Left ventricle myocardium inferior (tissue), 1 donor: ENCODE measurements at regions not wholly inside any gene's neighbourhood (a gene's known extent, or its start where the extent isn't known, plus 50 kb on each side); places are given as distances from the start of the nearest gene placed in this dataset.

Experiments
- DNase-seq: peaks from one replicate; pipeline ENCODE4 v3.0.0-alpha.2; 2020
- H3K27ac ChIP-seq: fragments of 200-600 bp; replicated peaks from 2 replicates; pipeline ENCODE4 v1.8.0; 2021
- H3K27me3 ChIP-seq: fragments of 200-600 bp; 2 replicates; pipeline ENCODE4 v1.8.0; 2021; ENCODE audit warnings: low read depth
- H3K36me3 ChIP-seq: fragments of 200-600 bp; 2 replicates; pipeline ENCODE4 v1.8.0; 2021
- H3K4me1 ChIP-seq: fragments of 200-600 bp; 2 replicates; pipeline ENCODE4 v1.8.0; 2021
- H3K4me3 ChIP-seq: fragments of 200-600 bp; 2 replicates; pipeline ENCODE4 v1.8.0; 2021; ENCODE audit warnings: mild to moderate bottlenecking, moderate library complexity
- H3K9me3 ChIP-seq: fragments of 200-600 bp; replicated peaks from 2 replicates; pipeline ENCODE4 v1.8.0; 2021
- CTCF ChIP-seq: fragments of 200-600 bp; IDR thresholded peaks from 2 replicates; pipeline ENCODE4 v1.8.0; 2021; ENCODE audit warnings: antibody characterized with exemption, mild to moderate bottlenecking, borderline replicate concordance
- intact Hi-C: fragments of 100-400 bp; cut with micrococcal nuclease; formaldehyde crosslinking; loops from one replicate; pipeline ENCODE4 v1.11.0; 2022
- donor health status: DM: no; HTN: yes; CAD: no; lungs with severe emphysema.

- H3K9me3 ChIP-seq, result no peaks in the 10 kb centered on the region
- H3K4me1 ChIP-seq, result no peaks in the 10 kb centered on the region
- H3K36me3 ChIP-seq, result no peaks in the 10 kb centered on the region
- peaks cover 31% of the 10 kb centered on the region for H3K27me3 ChIP-seq
- no peak overlapping the region for H3K27ac ChIP-seq
- no peak for DNase-seq
- intact Hi-C loops, result no loop called here
- no peak for TF ChIP-seq CTCF
- no peak overlapping the region for H3K4me3 ChIP-seq
Observed at GRCh38 chr5:175096469-175097165, 347.4 kb downstream of the DRD1 start.

GRCh38 chr5:175094461-175094860 is 349.5 kb downstream of the DRD1 start:
- H3K4me3 ChIP-seq, result no peak overlapping the region
- no peaks in the 10 kb centered on the region for H3K36me3 ChIP-seq
- H3K4me1 ChIP-seq, result no peaks in the 10 kb centered on the region
- H3K27me3 ChIP-seq, result peaks cover 34% of the 10 kb centered on the region
- H3K9me3 ChIP-seq, result no peaks in the 10 kb centered on the region
- intact Hi-C loops, result no loop called here
- DNase-seq, result no peak
- TF ChIP-seq CTCF, result no peak
- no peak overlapping the region for H3K27ac ChIP-seq

GRCh38 chr5:175092691-175093090 is 351.3 kb downstream of the DRD1 start:
- TF ChIP-seq CTCF, result no peak
- intact Hi-C loops, result no loop called here
- no peaks in the 10 kb centered on the region for H3K9me3 ChIP-seq

GRCh38 chr5:175088963-175089362 is 355.0 kb downstream of the DRD1 start:
- DNase-seq, result no peak
- Histone ChIP-seq H3K4me1 (no peaks in the 10 kb centered on the region), H3K9me3 (peaks cover 3% of the 10 kb centered on the region), H3K27ac (no peak overlapping the region), H3K36me3 (no peaks in the 10 kb centered on the region), H3K27me3 (peaks cover 16% of the 10 kb centered on the region), H3K4me3 (no peak overlapping the region)
- TF ChIP-seq CTCF, result no peak
- intact Hi-C loops, result no loop called here

More at GRCh38 chr5:175092691-175093090, 351.3 kb downstream of the DRD1 start:
- Histone ChIP-seq H3K4me1 (no peaks in the 10 kb centered on the region), H3K27me3 (peaks cover 34% of the 10 kb centered on the region), H3K4me3 (no peak overlapping the region), H3K27ac (no peak overlapping the region), H3K36me3 (no peaks in the 10 kb centered on the region)
- no peak for DNase-seq

- DNase-seq, result no peak
- Histone ChIP-seq H3K4me1 (no peaks in the 10 kb centered on the region), H3K36me3 (no peaks in the 10 kb centered on the region), H3K27me3 (peaks cover 14% of the 10 kb centered on the region), H3K27ac (no peak overlapping the region), H3K4me3 (no peak overlapping the region), H3K9me3 (peaks cover 3% of the 10 kb centered on the region)
- TF ChIP-seq CTCF, result no peak
- intact Hi-C loops, result no loop called here
Observed at GRCh38 chr5:175082866-175083590, 358.6 kb downstream of the MSX2 start.
